GM12892 (cell line): ENCODE measurements at regions not wholly inside any gene's neighbourhood (a gene's known extent, or its start where the extent isn't known, plus 50 kb on each side); places are given as distances from the start of the nearest gene placed in this dataset.

ENCODE experiments used
- DNase-seq: peaks from one replicate; pipeline ENCODE4 v3.0.0; 2011; ENCODE audit not compliant: insufficient read length
- FAIRE-seq: peaks from 2 replicates; lab custom pipeline; 2011; peaks lifted over from hg19 to GRCh38; lab: Jason Lieb, UNC
- POLR2A ChIP-seq: IDR thresholded peaks from 2 replicates; pipeline ENCODE4 v1.6.1; 2011; ENCODE audit warnings: low read depth, low read length, control low read depth
- POLR2AphosphoS5 ChIP-seq: IDR thresholded peaks from 2 replicates; pipeline ENCODE4 v1.6.1; 2011; ENCODE audit warnings: low read depth, low read length, control low read depth
- TAF1 ChIP-seq: IDR thresholded peaks from 2 replicates; pipeline ENCODE4 v1.6.1; 2011; ENCODE audit warnings: low read depth, mild to moderate bottlenecking, control low read depth, low read length, borderline replicate concordance

- DNase-seq (no peak), FAIRE-seq (no peak)
- no peak for TF ChIP-seq POLR2AphosphoS5
Observed at GRCh38 chr7:42392826-42393225, 155.8 kb upstream of the GLI3 start.

- DNase-seq = no peak
- no peak for TF ChIP-seq POLR2AphosphoS5
- TF ChIP-seq POLR2A = no peak
- no peak for TF ChIP-seq TAF1
- no peak for FAIRE-seq
Observed at GRCh38 chr7:42389697-42390096, 152.7 kb upstream of the GLI3 start.

GRCh38 chr7:42385912-42386311 is 148.9 kb upstream of the GLI3 start:
- DNase-seq (no peak), FAIRE-seq (no peak)
- no peak for TF ChIP-seq POLR2AphosphoS5
- TF ChIP-seq POLR2A = no peak
- no peak for TF ChIP-seq TAF1

- TF ChIP-seq TAF1 (no peak), POLR2AphosphoS5 (no peak), POLR2A (no peak)
- FAIRE-seq (no peak), DNase-seq (no peak)
Observed at GRCh38 chr7:42381161-42381560, 144.2 kb upstream of the GLI3 start.

- FAIRE-seq = no peak
- no peak for DNase-seq
- TF ChIP-seq TAF1 (no peak), POLR2AphosphoS5 (no peak), POLR2A (no peak)
Observed at GRCh38 chr7:42380401-42380800, 143.4 kb upstream of the GLI3 start.

GRCh38 chr7:42378149-42378548 is 141.1 kb upstream of the GLI3 start:
- TF ChIP-seq POLR2A (no peak), TAF1 (no peak), POLR2AphosphoS5 (no peak)
- FAIRE-seq (no peak), DNase-seq (no peak)

GRCh38 chr7:42373285-42373684 is 136.3 kb upstream of the GLI3 start:
- no peak for FAIRE-seq
- TF ChIP-seq POLR2A (no peak), POLR2AphosphoS5 (no peak), TAF1 (no peak)
- no peak for DNase-seq

GRCh38 chr7:42372479-42372878 is 135.5 kb upstream of the GLI3 start:
- DNase-seq (no peak), FAIRE-seq (no peak)
- TF ChIP-seq POLR2AphosphoS5 = no peak
- no peak for TF ChIP-seq POLR2A
- TF ChIP-seq TAF1 = no peak

GRCh38 chr7:42359946-42360345 is 122.9 kb upstream of the GLI3 start:
- no peak for DNase-seq
- no peak for FAIRE-seq
- TF ChIP-seq POLR2A (no peak), POLR2AphosphoS5 (no peak), TAF1 (no peak)

GRCh38 chr7:42351316-42351935 is 114.4 kb upstream of the GLI3 start:
- DNase-seq (no peak), FAIRE-seq (no peak)
- TF ChIP-seq POLR2AphosphoS5 = no peak
- no peak for TF ChIP-seq TAF1
- no peak for TF ChIP-seq POLR2A

- no peak for DNase-seq
- FAIRE-seq = no peak
- TF ChIP-seq TAF1 = no peak
- no peak for TF ChIP-seq POLR2AphosphoS5
- no peak for TF ChIP-seq POLR2A
Observed at GRCh38 chr7:42350801-42351200, 113.8 kb upstream of the GLI3 start.

- FAIRE-seq = no peak
- DNase-seq = no peak
- TF ChIP-seq TAF1 (no peak), POLR2A (no peak), POLR2AphosphoS5 (no peak)
Observed at GRCh38 chr7:42348631-42349030, 111.6 kb upstream of the GLI3 start.

GRCh38 chr7:42348071-42348470 is 111.1 kb upstream of the GLI3 start:
- FAIRE-seq = no peak
- DNase-seq = no peak

GRCh38 chr7:42347616-42348015 is 110.6 kb upstream of the GLI3 start:
- no peak for FAIRE-seq
- no peak for DNase-seq
- TF ChIP-seq POLR2AphosphoS5 = no peak
- TF ChIP-seq POLR2A = no peak
- TF ChIP-seq TAF1 = no peak

More at GRCh38 chr7:42348071-42348470, 111.1 kb upstream of the GLI3 start:
- TF ChIP-seq POLR2A (no peak), POLR2AphosphoS5 (no peak), TAF1 (no peak)
